GM19452 (cell line): ENCODE measurements at regions not wholly inside any gene's neighbourhood (a gene's known extent, or its start where the extent isn't known, plus 50 kb on each side); places are given as distances from the start of the nearest gene placed in this dataset.
"Not testable (repeated sequence)": the region's sequence is repeated elsewhere in the genome, so short reads cannot be mapped to it uniquely, and the experiment has no call there.

ENCODE experiments used
- ATAC-seq: cut with Tn5 transposase; IDR thresholded peaks from one replicate; pipeline ENCODE4 v1.9.1; 2021; ENCODE audit not compliant: unreplicated experiment

GRCh38 chr1:61028136-61028535 is 54.2 kb upstream of the NFIA start:
- ATAC-seq = no peak

- ATAC-seq = not testable (repeated sequence)
Measured at GRCh38 chr1:61018068-61018467, 64.3 kb upstream of the NFIA start.

- no peak for ATAC-seq
Measured at GRCh38 chr1:61017651-61018050, 64.7 kb upstream of the NFIA start.

GRCh38 chr1:61013946-61014667 is 68.3 kb upstream of the NFIA start:
- ATAC-seq = no peak

GRCh38 chr1:61013189-61013945 is 69.0 kb upstream of the NFIA start:
- ATAC-seq = no peak

GRCh38 chr1:61012341-61012761 is 70.0 kb upstream of the NFIA start:
- no peak for ATAC-seq

GRCh38 chr1:61011561-61012263 is 70.6 kb upstream of the NFIA start:
- ATAC-seq = no peak

GRCh38 chr1:61007534-61008364 is 74.6 kb upstream of the NFIA start:
- ATAC-seq = no peak

- no peak for ATAC-seq
Measured at GRCh38 chr1:61005614-61006580, 76.5 kb upstream of the NFIA start.

GRCh38 chr1:61004262-61005003 is 77.9 kb upstream of the NFIA start:
- no peak for ATAC-seq

GRCh38 chr1:61000327-61000726 is 82.0 kb upstream of the NFIA start:
- no peak for ATAC-seq

GRCh38 chr1:60998786-60999185 is 83.6 kb upstream of the NFIA start:
- ATAC-seq = no peak

GRCh38 chr1:60994828-60995492 is 87.4 kb upstream of the NFIA start:
- ATAC-seq = no peak

GRCh38 chr1:60994369-60994768 is 88.0 kb upstream of the NFIA start:
- no peak for ATAC-seq

- no peak for ATAC-seq
Measured at GRCh38 chr1:60992165-60992564, 90.2 kb upstream of the NFIA start.

- no peak for ATAC-seq
Measured at GRCh38 chr1:60990714-60991090, 91.7 kb upstream of the NFIA start.

- no peak for ATAC-seq
Measured at GRCh38 chr1:60989749-60990713, 92.3 kb upstream of the NFIA start.

- ATAC-seq = no peak
Measured at GRCh38 chr1:60988891-60989290, 93.5 kb upstream of the NFIA start.
